ENCODE measurements at regions not wholly inside any gene's neighbourhood (a gene's known extent, or its start where the extent isn't known, plus 50 kb on each side); places are given as distances from the start of the nearest gene placed in this dataset.

GRCh38 chr20:48019496-48019895 lies 234.2 kb upstream of the SULF2 start:
- TF ChIP-seq CTCF (conservative IDR thresholded peaks at IDR 0.05; ENCODE audit: low read depth, low read length) (no peak), EZH2 (IDR thresholded peaks at IDR 0.05; ENCODE audit: borderline replicate concordance, low read depth, low read length, poor library complexity, severe bottlenecking) (no peak)

Measured in A673 (cell line).